ENCODE measurements at regions not wholly inside any gene's neighbourhood (a gene's known extent, or its start where the extent isn't known, plus 50 kb on each side); places are given as distances from the start of the nearest gene placed in this dataset.

GRCh38 chr5:73272351-73272750, 99.4 kb downstream of the TMEM174 start:
- Histone ChIP-seq H3K27me3 (ENCODE audit: control insufficient read depth, insufficient read depth, low read length) (peaks cover 2% of the 10 kb centered on the region), H3K4me3 (ENCODE audit: low read depth, low read length) (no peak overlapping the region), H3K27ac (ENCODE audit: insufficient read depth, low read length, poor library complexity, severe bottlenecking) (no peak overlapping the region), H3K4me1 (ENCODE audit: control insufficient read depth, insufficient read depth, low read length, poor library complexity, severe bottlenecking) (no peaks in the 10 kb centered on the region), H3K9me3 (ENCODE audit: control insufficient read depth in 2 of 2, low read length in 2 of 2) (no peaks in the 10 kb centered on the region), H3K36me3 (ENCODE audit: control insufficient read depth, insufficient read depth, low read length) (no peaks in the 10 kb centered on the region)
- ATAC-seq (ENCODE audit: low read depth in 2 of 2) (no peak), DNase-seq (no peak)
- no peaks in the 10 kb centered on the region for H3K36me3 Mint-ChIP-seq
- peaks cover 12% of the 10 kb centered on the region for H3K27me3 Mint-ChIP-seq
- no peak overlapping the region for H3K27ac Mint-ChIP-seq
- H3K4me3 Mint-ChIP-seq = no peak overlapping the region
- H3K9me3 Mint-ChIP-seq = peaks cover 0 to 1% (median 0%) of the 10 kb centered on the region in 7 donors
- no peaks in the 10 kb centered on the region for H3K4me1 Mint-ChIP-seq

DNA sequence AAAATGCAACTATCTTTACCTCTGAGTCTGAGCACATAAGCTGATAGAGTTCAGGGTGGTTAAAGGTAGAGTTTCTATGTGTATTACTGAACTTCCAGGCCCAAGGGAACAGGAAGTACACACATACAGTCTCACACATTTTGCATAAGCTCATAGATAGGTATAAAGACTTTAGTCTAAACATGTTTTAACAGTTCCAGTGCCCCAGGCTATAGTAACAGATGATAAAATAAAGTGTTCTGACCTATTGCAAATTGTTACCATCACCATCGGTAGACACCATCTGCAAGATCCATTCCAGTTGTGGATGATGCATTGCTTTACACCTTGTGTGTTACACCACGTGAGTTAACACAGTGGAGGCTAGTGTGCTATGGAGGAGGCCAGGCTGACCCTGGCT, 95.8 kb downstream of the TMEM174 start:
- H3K9me3 Mint-ChIP-seq = peaks cover 0 to 1% (median 0%) of the 10 kb centered on the region in 7 donors
- no peak overlapping the region for H3K27ac Mint-ChIP-seq
- DNase-seq = no peak
- ATAC-seq (ENCODE audit: low read depth in 2 of 2) = no peak
- H3K4me3 ChIP-seq (ENCODE audit: low read depth, low read length) = no peak overlapping the region
- no peak overlapping the region for H3K4me3 Mint-ChIP-seq
- peaks cover 5% of the 10 kb centered on the region for H3K27me3 ChIP-seq (ENCODE audit: control insufficient read depth, insufficient read depth, low read length)
- H3K4me1 ChIP-seq (ENCODE audit: control insufficient read depth, insufficient read depth, low read length, poor library complexity, severe bottlenecking) = no peaks in the 10 kb centered on the region
- no peak overlapping the region for H3K27ac ChIP-seq (ENCODE audit: insufficient read depth, low read length, poor library complexity, severe bottlenecking)
- H3K4me1 Mint-ChIP-seq = no peaks in the 10 kb centered on the region
- peaks cover 17% of the 10 kb centered on the region for H3K27me3 Mint-ChIP-seq
- no peaks in the 10 kb centered on the region for H3K36me3 Mint-ChIP-seq
- H3K9me3 ChIP-seq (ENCODE audit: control insufficient read depth in 2 of 2, low read length in 2 of 2) = no peaks in the 10 kb centered on the region
- H3K36me3 ChIP-seq (ENCODE audit: control insufficient read depth, insufficient read depth, low read length) = no peaks in the 10 kb centered on the region

- H3K27me3 ChIP-seq (ENCODE audit: control insufficient read depth, insufficient read depth, low read length) = peaks cover 5% of the 10 kb centered on the region
- no peak overlapping the region for H3K27ac ChIP-seq (ENCODE audit: insufficient read depth, low read length, poor library complexity, severe bottlenecking)
- no peaks in the 10 kb centered on the region for H3K9me3 ChIP-seq (ENCODE audit: control insufficient read depth in 2 of 2, low read length in 2 of 2)
- no peaks in the 10 kb centered on the region for H3K4me1 ChIP-seq (ENCODE audit: control insufficient read depth, insufficient read depth, low read length, poor library complexity, severe bottlenecking)
- DNase-seq (no peak), ATAC-seq (ENCODE audit: low read depth in 2 of 2) (no peak)
- no peak overlapping the region for H3K4me3 Mint-ChIP-seq
- no peaks in the 10 kb centered on the region for H3K36me3 Mint-ChIP-seq
- no peaks in the 10 kb centered on the region for H3K4me1 Mint-ChIP-seq
- no peaks in the 10 kb centered on the region for H3K36me3 ChIP-seq (ENCODE audit: control insufficient read depth, insufficient read depth, low read length)
- H3K27ac Mint-ChIP-seq = no peak overlapping the region
- peaks cover 17% of the 10 kb centered on the region for H3K27me3 Mint-ChIP-seq
- H3K4me3 ChIP-seq (ENCODE audit: low read depth, low read length) = no peak overlapping the region
- H3K9me3 Mint-ChIP-seq = peaks cover 0 to 1% (median 0%) of the 10 kb centered on the region in 7 donors
These were observed 94.9 kb downstream of the TMEM174 start for GRCh38 chr5:73267766-73268435.

- no peak overlapping the region for H3K27ac ChIP-seq (ENCODE audit: insufficient read depth, low read length, poor library complexity, severe bottlenecking)
- H3K36me3 ChIP-seq (ENCODE audit: control insufficient read depth, insufficient read depth, low read length) = no peaks in the 10 kb centered on the region
- Mint-ChIP-seq H3K27me3 (peaks cover 17% of the 10 kb centered on the region), H3K4me3 (no peak overlapping the region), H3K4me1 (no peaks in the 10 kb centered on the region), H3K9me3 (no peaks in the 10 kb centered on the region), H3K36me3 (no peaks in the 10 kb centered on the region), H3K27ac (no peak overlapping the region)
- H3K4me3 ChIP-seq (ENCODE audit: low read depth, low read length) = no peak overlapping the region
- H3K27me3 ChIP-seq (ENCODE audit: control insufficient read depth, insufficient read depth, low read length) = peaks cover 5% of the 10 kb centered on the region
- no peak for DNase-seq
- no peak for ATAC-seq (ENCODE audit: low read depth in 2 of 2)
- H3K4me1 ChIP-seq (ENCODE audit: control insufficient read depth, insufficient read depth, low read length, poor library complexity, severe bottlenecking) = no peaks in the 10 kb centered on the region
- H3K9me3 ChIP-seq (ENCODE audit: control insufficient read depth in 2 of 2, low read length in 2 of 2) = no peaks in the 10 kb centered on the region
These were observed 94.2 kb downstream of the TMEM174 start for GRCh38 chr5:73266925-73267765.

DNA sequence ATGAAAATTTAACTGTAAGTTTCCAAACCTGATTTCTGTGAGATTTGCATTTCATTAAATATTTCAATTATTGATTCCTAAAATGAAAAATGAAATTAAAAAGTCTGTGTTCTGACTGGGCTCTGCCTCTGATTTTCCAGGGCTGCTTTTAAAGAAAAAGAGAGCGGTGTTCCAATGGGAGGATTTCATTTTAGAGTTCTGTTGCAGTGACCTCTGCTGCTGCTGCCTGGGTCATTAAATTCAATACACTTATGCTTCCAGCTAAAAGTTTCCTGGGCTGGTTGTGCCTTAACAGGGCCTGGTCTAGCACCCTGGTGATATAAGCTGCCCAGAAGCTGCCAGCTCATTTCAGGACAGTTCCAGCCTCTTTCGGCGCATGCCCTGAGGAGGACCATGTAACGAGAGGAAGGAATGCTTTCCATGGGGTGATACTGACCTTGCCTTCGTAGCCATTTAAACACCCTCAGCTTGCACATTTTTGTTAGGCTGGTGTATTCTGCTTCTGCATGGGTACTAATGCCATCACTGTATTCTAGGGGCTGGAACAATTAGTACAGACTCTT, 93.3 kb downstream of the TMEM174 start:
- Mint-ChIP-seq H3K9me3 (peaks cover 0 to 2% (median 0%) of the 10 kb centered on the region in 7 donors), H3K4me3 (no peak overlapping the region), H3K27me3 (peaks cover 17% of the 10 kb centered on the region), H3K4me1 (no peaks in the 10 kb centered on the region), H3K36me3 (no peaks in the 10 kb centered on the region), H3K27ac (no peak overlapping the region)
- Histone ChIP-seq H3K4me1 (ENCODE audit: control insufficient read depth, insufficient read depth, low read length, poor library complexity, severe bottlenecking) (no peaks in the 10 kb centered on the region), H3K27ac (ENCODE audit: insufficient read depth, low read length, poor library complexity, severe bottlenecking) (no peak overlapping the region), H3K27me3 (ENCODE audit: control insufficient read depth, insufficient read depth, low read length) (peaks cover 5% of the 10 kb centered on the region), H3K9me3 (ENCODE audit: control insufficient read depth in 2 of 2, low read length in 2 of 2) (no peaks in the 10 kb centered on the region), H3K4me3 (ENCODE audit: low read depth, low read length) (no peak overlapping the region), H3K36me3 (ENCODE audit: control insufficient read depth, insufficient read depth, low read length) (no peaks in the 10 kb centered on the region)
- ATAC-seq (ENCODE audit: low read depth in 2 of 2) (no peak), DNase-seq (no peak)

DNA sequence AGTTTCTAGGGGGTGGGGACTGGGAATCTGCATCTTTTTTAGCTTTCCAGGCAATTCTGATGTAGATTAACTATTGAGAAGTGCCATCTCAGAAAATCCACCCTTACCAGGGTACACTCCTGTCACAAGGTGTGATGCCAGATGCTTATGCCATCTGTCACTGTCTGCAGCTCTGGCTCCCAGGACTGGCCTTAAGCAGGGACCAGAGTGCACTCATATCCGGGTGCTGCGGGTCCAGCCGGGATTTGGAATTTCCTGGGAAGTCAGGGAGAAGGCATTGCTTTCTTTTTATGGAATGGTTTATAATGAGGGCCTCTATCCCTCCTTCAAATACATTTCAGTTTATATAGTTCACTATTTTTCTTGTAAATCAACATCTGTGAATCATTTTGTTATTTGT, 92.6 kb downstream of the TMEM174 start:
- Histone ChIP-seq H3K4me3 (ENCODE audit: low read depth, low read length) (no peak overlapping the region), H3K36me3 (ENCODE audit: control insufficient read depth, insufficient read depth, low read length) (no peaks in the 10 kb centered on the region), H3K4me1 (ENCODE audit: control insufficient read depth, insufficient read depth, low read length, poor library complexity, severe bottlenecking) (no peaks in the 10 kb centered on the region), H3K9me3 (ENCODE audit: control insufficient read depth in 2 of 2, low read length in 2 of 2) (no peaks in the 10 kb centered on the region), H3K27me3 (ENCODE audit: control insufficient read depth, insufficient read depth, low read length) (peaks cover 5% of the 10 kb centered on the region), H3K27ac (ENCODE audit: insufficient read depth, low read length, poor library complexity, severe bottlenecking) (no peak overlapping the region)
- Mint-ChIP-seq H3K4me1 (no peaks in the 10 kb centered on the region), H3K27me3 (peaks cover 11% of the 10 kb centered on the region), H3K9me3 (peaks cover 0 to 2% (median 0%) of the 10 kb centered on the region in 7 donors), H3K36me3 (no peaks in the 10 kb centered on the region), H3K27ac (no peak overlapping the region), H3K4me3 (no peak overlapping the region)
- DNase-seq = no peak
- no peak for ATAC-seq (ENCODE audit: low read depth in 2 of 2)

DNA sequence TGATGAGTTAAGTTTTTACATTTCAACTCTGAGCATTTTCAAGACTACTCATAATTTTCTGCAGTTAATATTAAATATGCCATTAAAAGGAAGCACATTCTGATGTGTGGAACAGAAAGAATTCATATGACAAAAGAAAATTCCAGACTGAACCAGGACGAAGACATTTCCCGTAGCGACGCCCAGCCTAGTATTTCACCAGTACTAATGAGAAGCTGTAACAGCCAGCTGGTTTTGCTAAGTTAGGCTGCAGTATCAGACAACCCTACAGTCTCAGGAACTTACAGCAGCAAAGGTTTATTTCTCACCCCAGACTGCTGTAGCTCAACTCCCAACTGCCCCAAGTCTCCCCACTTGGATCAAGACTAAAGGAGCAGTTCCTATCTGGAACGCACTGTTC, 91.6 kb downstream of the TMEM174 start:
- no peak for DNase-seq
- Mint-ChIP-seq H3K27me3 (peaks cover 5% of the 10 kb centered on the region), H3K4me1 (no peaks in the 10 kb centered on the region)

More for the DNA sequence above, 91.6 kb downstream of the TMEM174 start:
- Histone ChIP-seq H3K4me3 (ENCODE audit: low read depth, low read length) (no peak overlapping the region), H3K4me1 (ENCODE audit: control insufficient read depth, insufficient read depth, low read length, poor library complexity, severe bottlenecking) (no peaks in the 10 kb centered on the region), H3K9me3 (ENCODE audit: control insufficient read depth in 2 of 2, low read length in 2 of 2) (no peaks in the 10 kb centered on the region), H3K27ac (ENCODE audit: insufficient read depth, low read length, poor library complexity, severe bottlenecking) (no peak overlapping the region), H3K27me3 (ENCODE audit: control insufficient read depth, insufficient read depth, low read length) (peaks cover 3% of the 10 kb centered on the region), H3K36me3 (ENCODE audit: control insufficient read depth, insufficient read depth, low read length) (no peaks in the 10 kb centered on the region)
- Mint-ChIP-seq H3K9me3 (peaks cover 0 to 2% (median 0%) of the 10 kb centered on the region in 7 donors), H3K27ac (no peak overlapping the region), H3K36me3 (no peaks in the 10 kb centered on the region), H3K4me3 (no peak overlapping the region)
- ATAC-seq (ENCODE audit: low read depth in 2 of 2) = no peak
